Naive thymus-derived CD8-positive, alpha-beta T cell (primary cell): ENCODE measurements at regions not wholly inside any gene's neighbourhood (a gene's known extent, or its start where the extent isn't known, plus 50 kb on each side); places are given as distances from the start of the nearest gene placed in this dataset.

Experiments used
- ATAC-seq, 2 donors: fragments of 150-1000 bp; cut with Tn5 transposase in 1 of 2; sonication (Bioruptor Pico), chemical (Tn5 transposase) in 1 of 2; 1 replicate in 1 of 2; 2 replicates in 1 of 2; pipeline ENCODE4 v1.10.0; 2021; ENCODE audit warnings: mild to moderate bottlenecking in 2 of 2, moderate library complexity in 2 of 2
- POLR2A ChIA-PET: fragments of 350-600 bp; sonication (Branson Sonifier 250); formaldehyde crosslinking; loops from one replicate; lab custom pipeline; 2021; ENCODE audit warnings: antibody characterized with exemption; lab: Charles Lee
- DNase-seq, 10 donors: peaks; one replicate each; pipeline versions ENCODE4 v3.0.0 to v3.0.0-alpha.2; 2020 to 2022
- H3K27ac Mint-ChIP-seq, 10 donors: one replicate each; pipeline ENCODE4 v1.8.0; 2020 to 2022; ENCODE audit warnings: mild to moderate bottlenecking in 10 of 10, mixed read lengths in 10 of 10, moderate library complexity in 4 of 10, inconsistent platforms in 1 of 10
- H3K27me3 Mint-ChIP-seq, 5 donors: one replicate each; pipeline ENCODE4 v1.8.0; 2021 to 2022; ENCODE audit warnings: mixed read lengths in 5 of 5
- H3K36me3 Mint-ChIP-seq, 3 donors: one replicate each; pipeline ENCODE4 v1.8.0; 2020 to 2022; ENCODE audit warnings: mixed read lengths in 3 of 3, mild to moderate bottlenecking in 2 of 3, inconsistent platforms in 1 of 3
- H3K4me1 Mint-ChIP-seq, 4 donors: one replicate each; pipeline ENCODE4 v1.8.0; 2021 to 2022; ENCODE audit warnings: mixed read lengths in 4 of 4
- H3K4me3 Mint-ChIP-seq, 10 donors: one replicate each; pipeline ENCODE4 v1.8.0; 2020 to 2022; ENCODE audit warnings: mild to moderate bottlenecking in 10 of 10, mixed read lengths in 10 of 10, moderate library complexity in 6 of 10, inconsistent platforms in 1 of 10
- H3K9me3 Mint-ChIP-seq, 9 donors: one replicate each; pipeline ENCODE4 v1.8.0; 2020 to 2022; ENCODE audit warnings: mixed read lengths in 9 of 9, mild to moderate bottlenecking in 3 of 9, inconsistent platforms in 1 of 9, moderate library complexity in 1 of 9

- DNase-seq (peak in 1 of 10 donors; percentile 7), ATAC-seq (no peak)
- Mint-ChIP-seq H3K36me3 (no peaks in the 10 kb centered on the region), H3K27ac (no peak overlapping the region), H3K9me3 (no peaks in the 10 kb centered on the region), H3K4me1 (peaks cover 0 to 9% (median 3%) of the 10 kb centered on the region in 4 donors), H3K27me3 (peaks cover 0 to 42% (median 17%) of the 10 kb centered on the region in 5 donors), H3K4me3 (no peak overlapping the region)
- POLR2A ChIA-PET = no interaction called here
These were observed 69.8 kb downstream of the MRPL36 start for GRCh38 chr5:1729641-1730486.

- Mint-ChIP-seq H3K4me1 (peaks cover 0 to 9% (median 3%) of the 10 kb centered on the region in 4 donors), H3K9me3 (no peaks in the 10 kb centered on the region), H3K36me3 (no peaks in the 10 kb centered on the region), H3K4me3 (no peak overlapping the region), H3K27me3 (peaks cover 0 to 39% (median 22%) of the 10 kb centered on the region in 5 donors), H3K27ac (no peak overlapping the region)
- DNase-seq (peak in 1 of 10 donors; percentile 7), ATAC-seq (no peak)
- POLR2A ChIA-PET = no interaction called here
These were observed 70.8 kb downstream of the MRPL36 start for GRCh38 chr5:1728846-1729245.

GRCh38 chr5:1727571-1727970, 72.1 kb downstream of the MRPL36 start:
- no peaks in the 10 kb centered on the region for H3K9me3 Mint-ChIP-seq
- peak in 1 of 10 donors; percentile 3 for DNase-seq
- peaks cover 0 to 43% (median 31%) of the 10 kb centered on the region in 5 donors for H3K27me3 Mint-ChIP-seq
- H3K4me3 Mint-ChIP-seq = no peak overlapping the region
- no peak for ATAC-seq
- H3K27ac Mint-ChIP-seq = no peak overlapping the region
- peaks cover 0 to 3% (median 0%) of the 10 kb centered on the region in 3 donors for H3K36me3 Mint-ChIP-seq
- peaks cover 0 to 9% (median 2%) of the 10 kb centered on the region in 4 donors for H3K4me1 Mint-ChIP-seq
- POLR2A ChIA-PET = no interaction called here

GRCh38 chr5:1726956-1727355, 72.7 kb downstream of the MRPL36 start:
- no peak for ATAC-seq
- no peak overlapping the region for H3K4me3 Mint-ChIP-seq
- no peaks in the 10 kb centered on the region for H3K9me3 Mint-ChIP-seq
- DNase-seq = peak in 1 of 10 donors; percentile 13
- no peak overlapping the region for H3K27ac Mint-ChIP-seq
- H3K27me3 Mint-ChIP-seq = peaks cover 0 to 41% (median 31%) of the 10 kb centered on the region in 5 donors
- peaks cover 0 to 9% (median 2%) of the 10 kb centered on the region in 4 donors for H3K4me1 Mint-ChIP-seq
- peaks cover 0 to 3% (median 0%) of the 10 kb centered on the region in 3 donors for H3K36me3 Mint-ChIP-seq
- POLR2A ChIA-PET = no interaction called here

- peaks cover 0 to 3% (median 0%) of the 10 kb centered on the region in 3 donors for H3K36me3 Mint-ChIP-seq
- H3K4me3 Mint-ChIP-seq = peak overlapping the region in 2 of 10 donors; percentile 57 to 85
- H3K4me1 Mint-ChIP-seq = peaks cover 0 to 9% (median 2%) of the 10 kb centered on the region in 4 donors
- H3K9me3 Mint-ChIP-seq = no peaks in the 10 kb centered on the region
- peaks cover 0 to 40% (median 30%) of the 10 kb centered on the region in 5 donors for H3K27me3 Mint-ChIP-seq
- H3K27ac Mint-ChIP-seq = peak overlapping the region in 2 of 10 donors; percentile 12 to 81
- DNase-seq (peak in 1 of 10 donors; percentile 1), ATAC-seq (no peak)
- POLR2A ChIA-PET = no interaction called here
These were observed 73.2 kb downstream of the MRPL36 start for GRCh38 chr5:1726469-1726865.

GRCh38 chr5:1725641-1726468, 73.8 kb downstream of the MRPL36 start:
- Mint-ChIP-seq H3K4me3 (peak overlapping the region in 8 of 10 donors; percentile 57 to 85 (median 75)), H3K27ac (peak overlapping the region in 4 of 10 donors; percentile 48 to 81 (median 66))

GRCh38 chr5:1724822-1725602, 74.6 kb downstream of the MRPL36 start:
- POLR2A ChIA-PET = interaction anchor here (1.5 kb wide), 1 partner anchor 75 kb away, joined by 6 read pairs; the partner anchor contains the start of genes MRPL36 and NDUFS6
- Mint-ChIP-seq H3K27me3 (peaks cover 0 to 52% (median 27%) of the 10 kb centered on the region in 5 donors), H3K36me3 (peaks cover 1 to 8% (median 3%) of the 10 kb centered on the region in 3 donors), H3K27ac (peak overlapping the region in 6 of 10 donors; percentile 40 to 81 (median 57)), H3K4me1 (peaks cover 0 to 9% (median 2%) of the 10 kb centered on the region in 4 donors), H3K4me3 (peak overlapping the region; percentile 41 to 85 (median 72)), H3K9me3 (peaks cover 0 to 10% (median 0%) of the 10 kb centered on the region in 9 donors)
- peak; percentile 78 to 90 for ATAC-seq
- DNase-seq = peak in 5 of 10 donors; percentile 11 to 29 (median 18)

More at GRCh38 chr5:1725641-1726468, 73.8 kb downstream of the MRPL36 start:
- H3K27me3 Mint-ChIP-seq = peaks cover 0 to 46% (median 27%) of the 10 kb centered on the region in 5 donors
- peak in 1 of 10 donors; percentile 14 for DNase-seq
- H3K4me1 Mint-ChIP-seq = peaks cover 0 to 9% (median 2%) of the 10 kb centered on the region in 4 donors
- POLR2A ChIA-PET = no interaction called here
- peaks cover 0 to 3% (median 0%) of the 10 kb centered on the region in 3 donors for H3K36me3 Mint-ChIP-seq
- peaks cover 0 to 2% (median 0%) of the 10 kb centered on the region in 9 donors for H3K9me3 Mint-ChIP-seq
- ATAC-seq = no peak

GRCh38 chr5:1723957-1724821, 75.4 kb downstream of the MRPL36 start:
- H3K27ac Mint-ChIP-seq = peak overlapping the region in 1 of 10 donors; percentile 81
- ATAC-seq = peak in 1 of 2 donors; percentile 22
- POLR2A ChIA-PET = interaction anchor here (1.5 kb wide), 1 partner anchor 76 kb away, joined by 6 read pairs; the partner anchor contains the start of genes MRPL36 and NDUFS6
- peak overlapping the region in 8 of 10 donors; percentile 41 to 85 (median 75) for H3K4me3 Mint-ChIP-seq
- peaks cover 0 to 9% (median 2%) of the 10 kb centered on the region in 4 donors for H3K4me1 Mint-ChIP-seq
- H3K9me3 Mint-ChIP-seq = peaks cover 2 to 19% (median 7%) of the 10 kb centered on the region in 9 donors
- H3K36me3 Mint-ChIP-seq = peaks cover 1 to 16% (median 3%) of the 10 kb centered on the region in 3 donors
- DNase-seq = peak in 1 of 10 donors; percentile 14
- H3K27me3 Mint-ChIP-seq = peaks cover 0 to 52% (median 27%) of the 10 kb centered on the region in 5 donors

GRCh38 chr5:1723476-1723875, 76.2 kb downstream of the MRPL36 start:
- H3K27ac Mint-ChIP-seq = peak overlapping the region in 1 of 10 donors; percentile 24
- POLR2A ChIA-PET = no interaction called here
- H3K27me3 Mint-ChIP-seq = peaks cover 0 to 52% (median 27%) of the 10 kb centered on the region in 5 donors
- no peak for ATAC-seq
- peaks cover 2 to 22% (median 3%) of the 10 kb centered on the region in 3 donors for H3K36me3 Mint-ChIP-seq
- DNase-seq = no peak
- no peak overlapping the region for H3K4me3 Mint-ChIP-seq
- peaks cover 5 to 26% (median 14%) of the 10 kb centered on the region in 9 donors for H3K9me3 Mint-ChIP-seq
- H3K4me1 Mint-ChIP-seq = peaks cover 0 to 9% (median 2%) of the 10 kb centered on the region in 4 donors

- POLR2A ChIA-PET = no interaction called here
These were observed 76.8 kb downstream of the MRPL36 start for GRCh38 chr5:1722877-1723276.

More at GRCh38 chr5:1722877-1723276, 76.8 kb downstream of the MRPL36 start:
- ATAC-seq (no peak), DNase-seq (peak in 1 of 10 donors; percentile 7)
- H3K36me3 Mint-ChIP-seq = peaks cover 3 to 27% (median 5%) of the 10 kb centered on the region in 3 donors
- peaks cover 6 to 32% (median 20%) of the 10 kb centered on the region in 9 donors for H3K9me3 Mint-ChIP-seq
- peaks cover 0 to 52% (median 22%) of the 10 kb centered on the region in 5 donors for H3K27me3 Mint-ChIP-seq
- no peak overlapping the region for H3K27ac Mint-ChIP-seq
- no peak overlapping the region for H3K4me3 Mint-ChIP-seq
- peaks cover 0 to 9% (median 2%) of the 10 kb centered on the region in 4 donors for H3K4me1 Mint-ChIP-seq
